Left lung (tissue), 4 donors: ENCODE measurements at regions not wholly inside any gene's neighbourhood (a gene's known extent, or its start where the extent isn't known, plus 50 kb on each side); places are given as distances from the start of the nearest gene placed in this dataset.
"Not testable (repeated sequence)": the region's sequence is repeated elsewhere in the genome, so short reads cannot be mapped to it uniquely, and the experiment has no call there.

Source experiments
- ATAC-seq: fragments of 200-7000 bp; cut with Tn5 transposase; one replicate; pipeline ENCODE4 v1.9.1; 2020; ENCODE audit warnings: moderate library complexity
- DNase-seq, 4 donors: peaks; one replicate each; pipeline ENCODE4 v3.0.0-alpha.2; 2013 to 2020
- H3K27ac ChIP-seq, 2 donors: fragments of 200-600 bp; sonication (generic) in 1 of 2; one replicate each; pipeline versions ENCODE4 v1.5.0 to v1.8.0; 2020 to 2021
- H3K27me3 ChIP-seq, 2 donors: fragments of 200-600 bp; sonication (generic) in 1 of 2; one replicate each; pipeline versions ENCODE4 v1.5.0 to v1.8.0; 2020 to 2021
- H3K36me3 ChIP-seq, 2 donors: fragments of 200-600 bp; sonication (generic) in 1 of 2; one replicate each; pipeline versions ENCODE4 v1.5.0 to v1.8.0; 2020 to 2021
- H3K4me1 ChIP-seq, 2 donors: fragments of 200-600 bp; one replicate each; pipeline ENCODE4 v1.8.0; 2021
- H3K4me3 ChIP-seq, 2 donors: fragments of 200-600 bp; sonication (generic) in 1 of 2; one replicate each; pipeline versions ENCODE4 v1.5.0 to v1.8.0; 2020 to 2021; ENCODE audit warnings: mild to moderate bottlenecking in 1 of 2
- H3K9me3 ChIP-seq, 2 donors: fragments of 200-600 bp; sonication (generic) in 1 of 2; one replicate each; pipeline versions ENCODE4 v1.5.0 to v1.8.0; 2020 to 2021
- intact Hi-C, 2 donors: fragments of 100-400 bp; cut with DNase I; formaldehyde crosslinking; loops; one replicate each; pipeline versions ENCODE4 v1.11.2 to v1.14.2; 2022
- TF ChIP-seq, protein P1 (sequence below), 2 donors: fragments of 200-600 bp; sonication (generic) in 1 of 2; IDR thresholded peaks; one replicate each; pipeline versions ENCODE4 v1.5.0 to v1.8.0; 2021; ENCODE audit warnings: antibody characterized with exemption in 2 of 2
- donor health status: DM: no; HTN: yes; CAD: no.
- donor health status: DM: no; HTN: no; CAD: no.

GRCh38 chr5:174532455-174533453 lies 191.6 kb upstream of the MSX2 start:
- peak; percentile 98 for ATAC-seq
- no peaks in the 10 kb centered on the region for H3K36me3 ChIP-seq
- no peak overlapping the region for H3K4me3 ChIP-seq
- H3K27me3 ChIP-seq = peaks cover 0 to 24% of the 10 kb centered on the region in 2 donors
- DNase-seq = peak in 3 of 4 donors; percentile 73 to 87 (median 85)
- H3K27ac ChIP-seq = peak overlapping the region in 1 of 2 donors; percentile 73
- TF ChIP-seq, protein P1, sequence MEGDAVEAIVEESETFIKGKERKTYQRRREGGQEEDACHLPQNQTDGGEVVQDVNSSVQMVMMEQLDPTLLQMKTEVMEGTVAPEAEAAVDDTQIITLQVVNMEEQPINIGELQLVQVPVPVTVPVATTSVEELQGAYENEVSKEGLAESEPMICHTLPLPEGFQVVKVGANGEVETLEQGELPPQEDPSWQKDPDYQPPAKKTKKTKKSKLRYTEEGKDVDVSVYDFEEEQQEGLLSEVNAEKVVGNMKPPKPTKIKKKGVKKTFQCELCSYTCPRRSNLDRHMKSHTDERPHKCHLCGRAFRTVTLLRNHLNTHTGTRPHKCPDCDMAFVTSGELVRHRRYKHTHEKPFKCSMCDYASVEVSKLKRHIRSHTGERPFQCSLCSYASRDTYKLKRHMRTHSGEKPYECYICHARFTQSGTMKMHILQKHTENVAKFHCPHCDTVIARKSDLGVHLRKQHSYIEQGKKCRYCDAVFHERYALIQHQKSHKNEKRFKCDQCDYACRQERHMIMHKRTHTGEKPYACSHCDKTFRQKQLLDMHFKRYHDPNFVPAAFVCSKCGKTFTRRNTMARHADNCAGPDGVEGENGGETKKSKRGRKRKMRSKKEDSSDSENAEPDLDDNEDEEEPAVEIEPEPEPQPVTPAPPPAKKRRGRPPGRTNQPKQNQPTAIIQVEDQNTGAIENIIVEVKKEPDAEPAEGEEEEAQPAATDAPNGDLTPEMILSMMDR (IDR thresholded peaks at IDR 0.05) = no peak
- intact Hi-C loops = no loop called here
- H3K9me3 ChIP-seq = no peaks in the 10 kb centered on the region
- H3K4me1 ChIP-seq = peaks cover 6 to 28% of the 10 kb centered on the region in 2 donors

- H3K9me3 ChIP-seq = no peaks in the 10 kb centered on the region
- H3K27ac ChIP-seq = peak overlapping the region in 1 of 2 donors; percentile 73
- intact Hi-C loops = no loop called here
- peak; percentile 38 for ATAC-seq
- DNase-seq = no peak
- TF ChIP-seq, protein P1 (IDR thresholded peaks at IDR 0.05) = no peak
- no peaks in the 10 kb centered on the region for H3K36me3 ChIP-seq
- H3K4me1 ChIP-seq = peaks cover 6 to 24% of the 10 kb centered on the region in 2 donors
- H3K27me3 ChIP-seq = peaks cover 0 to 14% of the 10 kb centered on the region in 2 donors
- H3K4me3 ChIP-seq = no peak overlapping the region
These were observed 190.6 kb upstream of the MSX2 start for GRCh38 chr5:174533751-174534241.

GRCh38 chr5:174535669-174536068 lies 188.7 kb upstream of the MSX2 start:
- H3K27me3 ChIP-seq = peaks cover 0 to 6% of the 10 kb centered on the region in 2 donors
- peaks cover 6 to 24% of the 10 kb centered on the region in 2 donors for H3K4me1 ChIP-seq
- no peak for ATAC-seq
- H3K4me3 ChIP-seq = no peak overlapping the region
- intact Hi-C loops = no loop called here
- no peaks in the 10 kb centered on the region for H3K36me3 ChIP-seq
- H3K9me3 ChIP-seq = no peaks in the 10 kb centered on the region
- no peak for DNase-seq
- TF ChIP-seq, protein P1 (IDR thresholded peaks at IDR 0.05) = no peak
- no peak overlapping the region for H3K27ac ChIP-seq

GRCh38 chr5:174539823-174540222 lies 184.6 kb upstream of the MSX2 start:
- H3K27me3 ChIP-seq, ATAC-seq, H3K36me3 ChIP-seq, DNase-seq, H3K9me3 ChIP-seq, H3K27ac ChIP-seq, H3K4me3 ChIP-seq, intact Hi-C loops, H3K4me1 ChIP-seq: not testable (repeated sequence)

- Histone ChIP-seq H3K4me1 (no peaks in the 10 kb centered on the region), H3K27me3 (no peaks in the 10 kb centered on the region), H3K36me3 (no peaks in the 10 kb centered on the region), H3K4me3 (no peak overlapping the region), H3K9me3 (no peaks in the 10 kb centered on the region), H3K27ac (no peak overlapping the region)
- no peak for DNase-seq
- intact Hi-C loops = no loop called here
- TF ChIP-seq, protein P1 (IDR thresholded peaks at IDR 0.05) = no peak
- ATAC-seq = no peak
These were observed 182.3 kb upstream of the MSX2 start for GRCh38 chr5:174542037-174542436.
